Activated naive CD8-positive, alpha-beta T cell treated with anti-CD3 and anti-CD28 coated beads, Interleukin-2, amount 50 U/mL, for 24 hours (primary cell): ENCODE measurements at regions not wholly inside any gene's neighbourhood (a gene's known extent, or its start where the extent isn't known, plus 50 kb on each side); places are given as distances from the start of the nearest gene placed in this dataset.

Experiments used
- ATAC-seq: fragments of 150-1000 bp; cut with Tn5 transposase; one replicate; pipeline ENCODE4 v1.10.0; 2021
- DNase-seq: peaks from one replicate; pipeline ENCODE4 v3.0.0; 2021
- H3K27ac Mint-ChIP-seq: one replicate; pipeline ENCODE4 v1.8.0; 2021; ENCODE audit warnings: mild to moderate bottlenecking, mixed read lengths
- H3K27me3 Mint-ChIP-seq: one replicate; pipeline ENCODE4 v1.8.0; 2021; ENCODE audit warnings: mixed read lengths
- H3K36me3 Mint-ChIP-seq: one replicate; pipeline ENCODE4 v1.8.0; 2021; ENCODE audit warnings: low read depth, mixed read lengths
- H3K4me1 Mint-ChIP-seq: one replicate; pipeline ENCODE4 v1.8.0; 2021; ENCODE audit warnings: mixed read lengths
- H3K4me3 Mint-ChIP-seq: one replicate; pipeline ENCODE4 v1.8.0; 2021; ENCODE audit warnings: mild to moderate bottlenecking, moderate library complexity, mixed read lengths
- H3K9me3 Mint-ChIP-seq: one replicate; pipeline ENCODE4 v1.8.0; 2021; ENCODE audit warnings: mixed read lengths

DNA sequence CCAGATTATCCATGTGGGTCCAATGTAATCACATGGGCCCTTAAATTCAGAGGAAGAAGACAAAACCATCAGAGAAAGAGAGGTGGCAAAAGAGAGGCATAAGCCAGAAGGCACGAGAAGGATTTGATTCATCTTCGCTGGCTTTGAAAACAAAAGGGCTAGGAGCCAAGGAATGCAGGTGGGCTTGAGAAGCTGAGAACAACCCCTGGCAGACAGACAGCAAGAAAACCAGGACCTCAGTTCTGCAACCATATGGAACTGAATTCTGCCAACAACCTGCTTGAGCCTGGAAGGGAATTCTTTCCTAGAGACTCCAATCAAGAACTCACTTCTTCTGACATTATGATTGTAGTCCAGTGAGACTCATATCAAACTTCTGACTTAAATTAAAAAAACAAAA is 1531.8 kb downstream of the PCDH7 start:
- H3K36me3 Mint-ChIP-seq = no peaks in the 10 kb centered on the region
- H3K9me3 Mint-ChIP-seq = peaks cover 10% of the 10 kb centered on the region
- H3K27me3 Mint-ChIP-seq = no peaks in the 10 kb centered on the region
- ATAC-seq = no peak
- no peaks in the 10 kb centered on the region for H3K4me1 Mint-ChIP-seq
- DNase-seq = no peak
- no peak overlapping the region for H3K4me3 Mint-ChIP-seq
- no peak overlapping the region for H3K27ac Mint-ChIP-seq

DNA sequence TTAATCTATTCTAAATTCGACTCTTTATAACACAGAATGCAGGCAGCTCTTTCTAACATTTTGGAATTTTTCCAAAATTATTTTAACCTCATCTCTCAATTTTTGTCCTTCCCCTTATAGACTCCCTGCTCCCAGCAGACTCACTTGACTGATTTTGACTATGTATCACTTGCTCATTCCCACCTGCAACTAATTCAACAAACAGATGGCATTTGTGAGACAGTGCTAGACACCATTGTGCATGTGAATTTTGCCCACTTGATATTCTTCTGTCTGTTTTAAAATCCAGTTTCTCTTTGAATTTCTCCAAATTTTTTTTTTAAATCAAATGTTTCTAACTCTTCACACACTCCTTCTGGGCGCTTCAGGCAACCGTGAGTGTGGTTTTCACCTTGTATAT is 1534.0 kb downstream of the PCDH7 start:
- DNase-seq = no peak
- Mint-ChIP-seq H3K4me1 (no peaks in the 10 kb centered on the region), H3K4me3 (no peak overlapping the region), H3K9me3 (peaks cover 14% of the 10 kb centered on the region), H3K27me3 (no peaks in the 10 kb centered on the region), H3K36me3 (no peaks in the 10 kb centered on the region), H3K27ac (no peak overlapping the region)
- ATAC-seq = no peak

DNA sequence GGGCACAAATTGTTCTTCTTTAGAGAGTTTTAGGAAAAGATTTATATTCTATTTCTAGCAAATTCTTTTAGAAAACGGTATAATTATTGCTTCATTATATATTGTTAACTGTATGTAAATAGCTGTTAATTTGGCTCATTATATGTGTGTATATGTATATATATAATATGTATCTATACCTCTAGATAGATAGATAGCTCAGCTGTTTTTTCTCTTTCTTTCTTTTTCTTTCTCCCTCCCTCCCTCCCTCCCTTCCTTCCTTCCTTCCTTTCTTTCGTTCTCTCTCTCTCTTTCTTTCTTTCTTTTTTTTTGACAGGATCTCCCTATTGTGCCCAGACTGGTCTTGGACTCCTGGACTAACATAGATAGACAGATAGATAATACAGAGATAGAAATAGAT is 1538.8 kb downstream of the PCDH7 start:
- no peak overlapping the region for H3K4me3 Mint-ChIP-seq
- peaks cover 8% of the 10 kb centered on the region for H3K9me3 Mint-ChIP-seq
- no peak overlapping the region for H3K27ac Mint-ChIP-seq
- DNase-seq = no peak
- no peaks in the 10 kb centered on the region for H3K36me3 Mint-ChIP-seq
- H3K27me3 Mint-ChIP-seq = no peaks in the 10 kb centered on the region
- ATAC-seq = no peak
- no peaks in the 10 kb centered on the region for H3K4me1 Mint-ChIP-seq

DNA sequence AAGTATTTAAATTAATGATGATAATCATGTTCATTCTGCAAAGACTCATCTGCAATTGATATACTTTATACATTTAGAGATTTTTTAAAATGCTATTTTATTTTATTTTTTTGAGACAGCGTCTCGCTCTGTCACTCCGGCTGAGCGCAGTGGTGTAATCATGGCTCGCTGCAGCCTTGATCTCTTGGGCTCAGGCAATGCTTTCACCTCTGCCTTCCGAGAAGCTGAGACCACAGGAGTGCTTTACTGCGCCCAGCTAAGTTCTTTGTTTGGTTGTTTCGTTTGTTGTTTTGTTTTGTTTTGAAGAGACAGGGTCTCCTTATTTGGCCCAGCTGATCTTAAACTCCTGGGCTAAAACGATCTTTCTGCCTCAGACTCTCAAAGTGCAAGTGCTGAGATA is 1541.0 kb downstream of the PCDH7 start:
- Mint-ChIP-seq H3K4me3 (no peak overlapping the region), H3K36me3 (no peaks in the 10 kb centered on the region), H3K27me3 (no peaks in the 10 kb centered on the region), H3K9me3 (peaks cover 9% of the 10 kb centered on the region), H3K27ac (no peak overlapping the region), H3K4me1 (no peaks in the 10 kb centered on the region)
- DNase-seq = no peak
- no peak for ATAC-seq

DNA sequence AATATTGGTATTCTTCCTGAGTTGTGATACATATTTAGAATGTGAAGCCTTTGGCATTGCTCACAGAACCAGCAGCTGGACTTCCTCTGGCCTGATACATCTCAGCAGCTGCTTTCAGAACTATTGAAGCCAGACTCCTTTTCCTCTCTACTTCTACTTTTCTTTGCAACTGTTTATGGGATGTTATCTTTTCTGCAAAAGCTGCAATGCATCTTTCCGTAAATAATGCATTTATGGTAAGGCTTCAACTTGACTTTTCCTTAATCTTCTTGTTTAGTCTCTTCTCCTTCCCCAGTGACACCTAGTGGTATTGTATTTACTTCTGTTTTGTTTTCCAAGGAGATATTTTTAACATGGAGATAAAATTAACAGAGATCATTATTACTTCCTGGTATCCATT is 1548.7 kb downstream of the PCDH7 start:
- no peak for ATAC-seq
- Mint-ChIP-seq H3K27ac (no peak overlapping the region), H3K27me3 (no peaks in the 10 kb centered on the region), H3K36me3 (no peaks in the 10 kb centered on the region), H3K4me3 (no peak overlapping the region), H3K4me1 (no peaks in the 10 kb centered on the region), H3K9me3 (peaks cover 27% of the 10 kb centered on the region)
- DNase-seq = no peak

DNA sequence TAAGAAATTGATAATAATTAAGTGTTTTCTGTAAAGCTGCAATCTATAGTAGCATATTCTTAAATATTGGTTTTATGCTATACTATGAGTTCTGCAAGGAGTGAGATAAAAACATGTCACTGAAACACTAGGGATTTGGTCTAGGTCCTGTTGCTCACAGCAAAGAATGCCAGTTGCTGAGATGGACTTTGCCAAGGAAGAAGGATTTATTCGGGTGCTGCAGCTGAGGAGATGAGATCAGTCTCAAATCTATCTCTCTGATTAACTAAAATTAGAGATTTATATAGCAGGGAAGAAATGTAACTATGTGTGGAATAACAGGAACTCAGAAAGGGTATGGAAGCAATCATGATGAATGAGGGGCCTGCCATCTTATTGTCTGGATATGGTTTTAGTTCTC is 1569.9 kb downstream of the PCDH7 start:
- peaks cover 11% of the 10 kb centered on the region for H3K9me3 Mint-ChIP-seq
- H3K4me1 Mint-ChIP-seq = no peaks in the 10 kb centered on the region
- no peaks in the 10 kb centered on the region for H3K27me3 Mint-ChIP-seq
- no peaks in the 10 kb centered on the region for H3K36me3 Mint-ChIP-seq
- H3K4me3 Mint-ChIP-seq = no peak overlapping the region
- DNase-seq = no peak
- H3K27ac Mint-ChIP-seq = no peak overlapping the region
- no peak for ATAC-seq

DNA sequence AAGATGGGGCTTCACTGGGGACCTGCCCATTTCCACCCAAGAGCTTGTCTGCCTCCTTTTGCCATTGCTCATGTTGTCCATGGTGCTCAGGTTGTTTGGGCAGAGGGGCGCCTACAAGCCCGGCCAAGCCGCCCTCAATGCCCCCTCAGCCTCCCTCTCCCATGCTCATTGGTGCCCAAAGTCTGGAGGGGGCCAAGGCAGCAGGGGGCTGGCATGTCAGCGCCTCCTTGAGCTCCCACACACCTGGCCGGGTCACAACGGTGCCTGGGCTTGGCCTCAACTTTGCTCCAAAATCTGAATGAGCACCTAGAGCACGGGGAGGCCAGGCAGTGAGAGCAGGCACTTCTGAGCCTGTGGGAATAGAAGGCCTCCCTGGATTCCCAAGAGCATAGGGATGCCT is 1598.8 kb downstream of the PCDH7 start:
- H3K4me1 Mint-ChIP-seq = no peaks in the 10 kb centered on the region
- H3K36me3 Mint-ChIP-seq = no peaks in the 10 kb centered on the region
- peaks cover 21% of the 10 kb centered on the region for H3K9me3 Mint-ChIP-seq
- no peak for DNase-seq
- no peaks in the 10 kb centered on the region for H3K27me3 Mint-ChIP-seq
- H3K4me3 Mint-ChIP-seq = no peak overlapping the region
- no peak overlapping the region for H3K27ac Mint-ChIP-seq
- no peak for ATAC-seq

DNA sequence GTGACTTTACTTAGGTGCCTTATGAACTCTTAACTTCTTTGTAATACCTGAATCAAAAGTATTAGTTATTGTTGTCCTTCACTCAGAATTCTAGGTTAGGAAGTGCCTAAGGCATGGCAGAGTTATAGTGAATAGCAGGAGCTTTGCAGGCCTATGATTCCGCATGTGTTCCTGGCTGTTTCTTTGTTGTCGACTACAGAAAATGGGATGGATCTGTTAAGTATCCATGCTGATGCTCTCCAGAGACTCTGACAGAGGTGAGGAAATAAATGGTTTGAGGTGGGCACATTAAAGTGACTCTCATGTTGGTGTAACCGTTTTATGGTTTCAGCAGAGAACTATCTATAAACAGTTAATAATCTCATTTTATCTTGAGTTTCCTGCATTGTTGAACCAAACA is 1601.3 kb downstream of the PCDH7 start:
- H3K4me3 Mint-ChIP-seq = no peak overlapping the region
- no peaks in the 10 kb centered on the region for H3K36me3 Mint-ChIP-seq

DNA sequence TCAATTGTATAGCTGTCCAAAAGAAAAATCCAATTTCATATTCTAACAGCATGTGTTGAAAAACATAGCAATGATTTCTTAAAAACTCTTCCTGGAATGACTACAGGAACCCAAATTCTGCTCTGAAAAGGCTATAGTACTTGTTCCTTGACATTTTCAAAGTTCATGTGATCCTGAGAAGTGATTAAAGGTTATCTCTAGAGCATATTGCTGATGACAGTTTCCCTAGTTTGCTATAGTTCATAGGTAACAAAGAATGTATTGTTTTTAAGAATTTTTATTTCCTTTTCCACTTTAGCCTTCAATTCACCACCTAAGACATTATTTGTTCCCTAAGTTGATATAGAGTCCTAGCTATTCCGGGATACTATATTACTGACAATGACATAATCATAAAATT is 1614.6 kb downstream of the PCDH7 start:
- Mint-ChIP-seq H3K27ac (no peak overlapping the region), H3K36me3 (no peaks in the 10 kb centered on the region), H3K27me3 (no peaks in the 10 kb centered on the region), H3K4me1 (no peaks in the 10 kb centered on the region), H3K9me3 (no peaks in the 10 kb centered on the region), H3K4me3 (no peak overlapping the region)
- no peak for DNase-seq
- ATAC-seq = no peak

More for the DNA sequence above, 1601.3 kb downstream of the PCDH7 start:
- ATAC-seq (no peak), DNase-seq (no peak)
- Mint-ChIP-seq H3K4me1 (no peaks in the 10 kb centered on the region), H3K27me3 (no peaks in the 10 kb centered on the region), H3K9me3 (peaks cover 30% of the 10 kb centered on the region), H3K27ac (no peak overlapping the region)

DNA sequence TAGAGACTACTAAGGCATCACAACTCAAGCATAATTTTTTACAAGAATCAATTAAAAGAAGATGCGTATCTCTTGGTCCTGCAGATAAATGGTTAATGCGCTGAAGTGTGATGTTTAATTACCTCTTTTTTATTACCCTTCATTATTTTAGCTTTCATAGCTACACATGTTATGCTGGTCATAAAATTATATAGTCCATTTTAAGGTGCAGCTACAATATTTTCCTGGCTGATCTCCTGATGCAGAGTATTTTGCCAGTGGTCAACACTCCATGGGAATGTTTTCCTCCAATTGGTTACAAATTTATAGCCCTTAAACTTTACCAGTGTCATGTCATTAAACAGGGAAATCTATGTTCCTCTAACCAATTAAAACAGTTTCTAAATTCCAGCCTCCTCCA is 1617.2 kb downstream of the PCDH7 start:
- no peak for DNase-seq
- H3K9me3 Mint-ChIP-seq = no peaks in the 10 kb centered on the region

DNA sequence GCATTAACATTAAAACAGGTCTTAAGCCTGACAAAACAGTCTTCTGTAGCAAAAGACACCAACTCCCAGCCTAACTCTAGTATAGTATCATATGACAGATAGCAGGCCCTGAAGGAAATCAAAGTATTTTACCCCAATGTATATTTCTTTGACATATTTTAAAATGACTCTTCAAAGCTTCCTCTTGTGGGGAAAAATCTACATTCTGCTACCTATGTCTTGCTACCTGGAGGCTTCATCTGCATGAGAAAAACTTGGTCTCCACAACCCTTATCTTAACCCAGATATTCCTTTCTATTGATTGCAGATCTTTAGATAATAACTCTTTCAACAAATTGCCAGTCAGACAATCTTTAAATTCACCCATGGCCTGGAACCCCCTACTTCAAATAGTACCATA is 1620.4 kb downstream of the PCDH7 start:
- ATAC-seq (no peak), DNase-seq (no peak)
- Mint-ChIP-seq H3K27me3 (no peaks in the 10 kb centered on the region), H3K4me3 (no peak overlapping the region), H3K36me3 (no peaks in the 10 kb centered on the region), H3K4me1 (no peaks in the 10 kb centered on the region), H3K9me3 (no peaks in the 10 kb centered on the region), H3K27ac (no peak overlapping the region)

More for the DNA sequence above, 1617.2 kb downstream of the PCDH7 start:
- no peaks in the 10 kb centered on the region for H3K36me3 Mint-ChIP-seq
- no peak overlapping the region for H3K27ac Mint-ChIP-seq
- no peaks in the 10 kb centered on the region for H3K4me1 Mint-ChIP-seq
- ATAC-seq = no peak
- H3K27me3 Mint-ChIP-seq = no peaks in the 10 kb centered on the region
- no peak overlapping the region for H3K4me3 Mint-ChIP-seq

DNA sequence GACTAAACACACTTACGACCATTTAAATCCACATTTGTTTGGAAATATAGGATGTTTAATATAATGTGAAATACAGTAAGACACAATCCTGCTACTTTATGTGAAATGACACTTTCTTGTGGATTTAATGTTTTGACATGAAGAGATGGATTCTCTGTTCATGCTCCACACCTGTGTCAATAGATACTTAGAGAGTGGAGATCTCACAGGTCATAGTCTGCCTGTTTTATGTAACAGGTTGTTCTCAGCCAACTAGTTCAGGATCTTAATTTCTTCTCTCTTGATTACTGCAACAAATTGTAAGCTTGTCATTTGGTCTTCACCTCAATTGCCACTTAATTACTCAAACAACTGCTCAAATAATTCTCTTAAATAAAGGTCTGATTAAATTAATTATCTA is 1621.2 kb downstream of the PCDH7 start:
- H3K36me3 Mint-ChIP-seq = no peaks in the 10 kb centered on the region
- no peak overlapping the region for H3K4me3 Mint-ChIP-seq
- H3K4me1 Mint-ChIP-seq = no peaks in the 10 kb centered on the region
- DNase-seq (no peak), ATAC-seq (no peak)
- no peaks in the 10 kb centered on the region for H3K27me3 Mint-ChIP-seq
- no peaks in the 10 kb centered on the region for H3K9me3 Mint-ChIP-seq
- H3K27ac Mint-ChIP-seq = no peak overlapping the region

DNA sequence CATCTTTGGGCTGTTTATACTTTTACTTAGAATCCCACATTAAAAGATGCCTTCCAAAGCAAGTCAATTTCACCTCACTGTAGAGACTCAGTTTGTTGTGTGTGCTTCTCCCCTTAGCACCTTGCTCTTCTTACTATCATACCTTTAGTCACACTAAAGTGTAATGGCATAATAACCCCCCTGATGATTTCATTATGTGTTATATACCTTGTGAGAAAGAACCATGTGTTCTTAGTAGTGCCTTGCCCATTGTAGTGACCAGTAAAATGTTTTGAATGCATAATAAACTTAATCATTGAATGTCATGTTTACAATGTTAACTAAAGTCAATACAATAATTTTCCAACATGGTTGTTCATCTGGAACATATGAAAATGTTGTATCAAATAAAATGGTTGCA is 1621.9 kb downstream of the PCDH7 start:
- Mint-ChIP-seq H3K9me3 (no peaks in the 10 kb centered on the region), H3K4me1 (no peaks in the 10 kb centered on the region), H3K4me3 (no peak overlapping the region), H3K36me3 (no peaks in the 10 kb centered on the region), H3K27ac (no peak overlapping the region), H3K27me3 (no peaks in the 10 kb centered on the region)
- no peak for DNase-seq
- ATAC-seq = no peak

DNA sequence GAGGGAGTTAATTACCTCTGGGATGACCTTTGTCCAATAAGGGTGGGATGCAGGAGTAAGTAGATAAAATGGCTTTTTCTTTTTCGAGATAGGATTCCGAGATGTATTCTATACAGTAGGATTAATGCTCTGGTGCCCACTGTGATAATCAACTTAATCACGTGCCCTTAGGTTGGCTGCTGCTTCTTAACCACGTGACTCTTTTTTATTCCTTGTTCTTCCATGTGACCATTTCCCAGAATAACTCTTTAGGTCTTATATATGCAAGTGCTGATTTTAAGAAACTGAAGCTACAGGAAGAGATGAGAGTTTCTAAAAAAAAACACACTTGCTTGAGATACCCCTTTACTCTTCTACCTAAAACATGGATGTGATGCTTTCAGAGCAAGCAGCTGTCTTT is 1628.9 kb downstream of the PCDH7 start:
- no peak overlapping the region for H3K27ac Mint-ChIP-seq
- DNase-seq (no peak), ATAC-seq (no peak)
- H3K27me3 Mint-ChIP-seq = no peaks in the 10 kb centered on the region
- no peaks in the 10 kb centered on the region for H3K36me3 Mint-ChIP-seq
- peaks cover 14% of the 10 kb centered on the region for H3K9me3 Mint-ChIP-seq
- H3K4me3 Mint-ChIP-seq = no peak overlapping the region
- H3K4me1 Mint-ChIP-seq = no peaks in the 10 kb centered on the region

DNA sequence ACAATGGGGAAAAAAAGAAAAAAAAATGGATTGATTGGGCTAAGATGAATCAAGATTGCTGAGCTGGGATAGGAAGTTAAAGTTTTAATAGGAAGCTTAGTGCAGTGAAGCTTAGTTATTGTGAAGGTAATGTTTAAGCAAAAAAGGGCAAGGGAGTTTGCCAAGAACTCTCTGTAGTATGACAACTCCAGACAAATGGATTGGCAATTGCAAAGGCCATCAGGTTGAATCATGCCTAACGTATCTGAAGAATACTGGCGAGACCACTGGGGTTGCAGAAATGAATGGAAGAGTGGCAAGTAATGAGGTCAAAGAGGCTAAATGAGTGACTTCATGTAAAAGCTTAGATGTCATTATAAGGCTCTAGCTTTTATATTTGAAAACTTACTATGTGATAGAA is 1654.0 kb downstream of the PCDH7 start:
- no peaks in the 10 kb centered on the region for H3K36me3 Mint-ChIP-seq
- H3K4me3 Mint-ChIP-seq = no peak overlapping the region
- DNase-seq (no peak), ATAC-seq (no peak)
- no peak overlapping the region for H3K27ac Mint-ChIP-seq
- H3K4me1 Mint-ChIP-seq = no peaks in the 10 kb centered on the region
- H3K27me3 Mint-ChIP-seq = no peaks in the 10 kb centered on the region
- peaks cover 9% of the 10 kb centered on the region for H3K9me3 Mint-ChIP-seq

DNA sequence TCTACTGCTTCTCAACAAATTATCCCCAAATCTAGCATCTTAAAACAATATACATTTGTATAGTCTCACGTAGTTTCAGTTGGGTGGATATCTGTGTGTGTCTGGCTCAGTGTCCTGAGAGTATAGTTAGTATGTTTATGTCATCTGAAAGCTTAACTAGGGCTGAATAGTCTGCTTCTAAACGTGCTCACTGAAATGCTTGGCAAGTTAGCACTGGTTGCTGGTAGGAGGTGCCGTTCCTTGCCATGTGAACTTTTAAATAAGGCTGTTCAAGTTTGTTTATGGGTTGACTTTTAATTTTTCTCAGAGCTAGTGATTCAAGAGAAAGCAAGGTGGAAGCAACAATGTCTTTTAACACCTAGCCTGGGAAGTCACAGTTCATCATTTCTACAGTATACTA is 1673.6 kb downstream of the PCDH7 start:
- Mint-ChIP-seq H3K27me3 (no peaks in the 10 kb centered on the region), H3K4me1 (no peaks in the 10 kb centered on the region), H3K9me3 (no peaks in the 10 kb centered on the region), H3K4me3 (no peak overlapping the region), H3K27ac (no peak overlapping the region), H3K36me3 (no peaks in the 10 kb centered on the region)
- DNase-seq (no peak), ATAC-seq (no peak)
